H1 (cell line): ENCODE measurements at regions not wholly inside any gene's neighbourhood (a gene's known extent, or its start where the extent isn't known, plus 50 kb on each side); places are given as distances from the start of the nearest gene placed in this dataset.

Source experiments
- CTCF ChIA-PET: fragments of 300-600 bp; sonication (Branson Sonifier 250); formaldehyde crosslinking; loops from one replicate; lab custom pipeline; 2021; ENCODE audit not compliant: partially characterized antibody; lab: Charles Lee
- POLR2A ChIA-PET: fragments of 300-600 bp; sonication (Branson Sonifier 250); formaldehyde crosslinking; loops from one replicate; lab custom pipeline; 2021; ENCODE audit warnings: inconsistent platforms; ENCODE audit not compliant: partially characterized antibody; lab: Charles Lee
- DNase-seq, 2 experiments: peaks; one replicate each; pipeline versions ENCODE4 v3.0.0 to v3.0.0-alpha.2; 2010 to 2022; ENCODE audit warnings: low spot score in 2 of 2, low read depth in 1 of 2, mixed read lengths in 1 of 2
- FAIRE-seq: peaks from 2 replicates; lab custom pipeline; 2011; peaks lifted over from hg19 to GRCh38; lab: Jason Lieb, UNC
- H2AFZ ChIP-seq: 2 replicates; pipeline ENCODE4 v1.8.1; 2012; ENCODE audit warnings: low read length, inconsistent platforms
- H2AK5ac ChIP-seq: 2 replicates; pipeline ENCODE4 v1.6.1; 2013; ENCODE audit warnings: low read depth, low read length
- H2BK120ac ChIP-seq: replicated peaks from 2 replicates; pipeline ENCODE3; 2013; ENCODE audit warnings: low read depth, low read length, inconsistent platforms
- H2BK12ac ChIP-seq: 2 replicates; pipeline ENCODE4 v1.6.1; 2013; ENCODE audit warnings: low read depth, low read length
- H2BK15ac ChIP-seq: 2 replicates; pipeline ENCODE4 v1.6.1; 2013; ENCODE audit warnings: low read length
- H2BK20ac ChIP-seq: 2 replicates; pipeline ENCODE4 v1.6.1; 2013; ENCODE audit warnings: low read length
- H2BK5ac ChIP-seq: 2 replicates; pipeline ENCODE4 v1.6.1; 2013; ENCODE audit warnings: low read depth, low read length
- H3K14ac ChIP-seq: 2 replicates; pipeline ENCODE4 v1.6.1; 2013; ENCODE audit warnings: inconsistent platforms; ENCODE audit not compliant: insufficient read length
- H3K18ac ChIP-seq: 2 replicates; pipeline ENCODE4 v1.6.1; 2013; ENCODE audit warnings: low read length; ENCODE audit errors: extremely low read depth
- H3K23ac ChIP-seq: 2 replicates; pipeline ENCODE4 v1.6.1; 2013; ENCODE audit warnings: inconsistent platforms; ENCODE audit not compliant: insufficient read length
- H3K23me2 ChIP-seq: 2 replicates; pipeline ENCODE4 v1.6.1; 2013; ENCODE audit warnings: low read depth, low read length
- H3K27ac ChIP-seq: 2 replicates; pipeline ENCODE4 v1.6.1; 2011; ENCODE audit warnings: low read depth, low read length, inconsistent platforms
- H3K27me3 ChIP-seq, 4 experiments: replicated peaks in 1 of 4; 1 replicate in 1 of 4; 2 replicates in 3 of 4; pipeline versions ENCODE4 v1.6.1 to v1.8.1; 2011 to 2013; ENCODE audit warnings: low read length in 3 of 4, mild to moderate bottlenecking in 3 of 4, inconsistent platforms in 2 of 4, mixed read lengths in 2 of 4, moderate library complexity in 1 of 4; ENCODE audit not compliant: control insufficient read depth in 3 of 4, insufficient read depth in 3 of 4; ENCODE audit errors: extremely low read depth in 1 of 4
- H3K36me3 ChIP-seq, 4 experiments: 2 replicates each; pipeline versions ENCODE4 v1.6.1 to v1.8.1; 2011 to 2013; ENCODE audit warnings: mild to moderate bottlenecking in 4 of 4, low read length in 3 of 4, moderate library complexity in 2 of 4, control low read depth in 1 of 4, inconsistent platforms in 1 of 4; ENCODE audit not compliant: insufficient read depth in 4 of 4, control insufficient read depth in 2 of 4
- H3K4ac ChIP-seq: replicated peaks from 2 replicates; pipeline ENCODE3; 2013; ENCODE audit warnings: low read length, low read depth, mixed read lengths, inconsistent platforms; ENCODE audit not compliant: insufficient read length
- H3K4me1 ChIP-seq, 4 experiments: replicated peaks in 1 of 4; 1 replicate in 1 of 4; 2 replicates in 3 of 4; pipeline versions ENCODE4 v1.6.1 to v1.8.1; 2011 to 2013; ENCODE audit warnings: low read length in 3 of 4, inconsistent platforms in 2 of 4, mixed read lengths in 1 of 4; ENCODE audit not compliant: insufficient read depth in 4 of 4, control insufficient read depth in 3 of 4
- H3K4me2 ChIP-seq, 2 experiments: 2 replicates each; pipeline versions ENCODE4 v1.6.1 to v1.8.1; 2011 to 2013; ENCODE audit warnings: low read depth in 2 of 2, low read length in 2 of 2, control low read depth in 1 of 2, inconsistent platforms in 1 of 2, mild to moderate bottlenecking in 1 of 2; ENCODE audit not compliant: insufficient read depth in 1 of 2
- H3K4me3 ChIP-seq, 4 experiments: fragments of 200-600, 300-600 bp in 1 of 4; sonication (generic), shearing (Covaris generic), sonication (Bioruptor Twin) in 1 of 4; 2 replicates each; pipeline versions ENCODE4 v1.5.1 to v1.8.1; 2011 to 2016; ENCODE audit warnings: low read length in 4 of 4, low read depth in 3 of 4, control low read depth in 2 of 4, inconsistent platforms in 2 of 4, mild to moderate bottlenecking in 2 of 4, mixed read lengths in 1 of 4, moderate library complexity in 1 of 4; ENCODE audit not compliant: insufficient read depth in 2 of 4; ENCODE audit errors: extremely low read depth in 1 of 4
- H3K56ac ChIP-seq: replicated peaks from 2 replicates; pipeline ENCODE3; 2013; ENCODE audit warnings: low read depth, mild to moderate bottlenecking, mixed read lengths, low read length, inconsistent platforms; ENCODE audit not compliant: insufficient read length
- H3K79me1 ChIP-seq: 2 replicates; pipeline ENCODE4 v1.6.1; 2013; ENCODE audit warnings: low read depth, low read length, control low read depth
- H3K79me2 ChIP-seq, 2 experiments: 2 replicates each; pipeline versions ENCODE4 v1.6.1 to v1.8.1; 2012 to 2013; ENCODE audit warnings: low read length in 2 of 2, mild to moderate bottlenecking in 2 of 2, inconsistent platforms in 1 of 2; ENCODE audit not compliant: insufficient read depth in 2 of 2, control insufficient read depth in 1 of 2
- H3K9ac ChIP-seq, 4 experiments: replicated peaks in 1 of 4; 1 replicate in 1 of 4; 2 replicates in 3 of 4; pipeline versions ENCODE4 v1.6.1 to v1.8.1; 2011 to 2013; ENCODE audit warnings: low read depth in 3 of 4, low read length in 3 of 4, control low read depth in 2 of 4, mild to moderate bottlenecking in 2 of 4, moderate library complexity in 2 of 4, inconsistent platforms in 1 of 4; ENCODE audit errors: extremely low read depth in 1 of 4
- H3K9me3 ChIP-seq, 2 experiments: 2 replicates each; pipeline versions ENCODE4 v1.6.1 to v1.8.1; 2012 to 2013; ENCODE audit warnings: mild to moderate bottlenecking in 2 of 2, moderate library complexity in 2 of 2, control low read depth in 1 of 2, inconsistent platforms in 1 of 2, low read depth in 1 of 2, low read length in 1 of 2, mixed read lengths in 1 of 2; ENCODE audit not compliant: insufficient read depth in 2 of 2
- H4K20me1 ChIP-seq, 2 experiments: replicated peaks in 1 of 2; 2 replicates each; pipeline versions ENCODE3 to v1.8.1; 2011 to 2013; ENCODE audit warnings: inconsistent platforms in 2 of 2, low read length in 2 of 2, mild to moderate bottlenecking in 1 of 2; ENCODE audit not compliant: insufficient read depth in 2 of 2, control insufficient read depth in 1 of 2
- H4K5ac ChIP-seq: 2 replicates; pipeline ENCODE4 v1.6.1; 2013; ENCODE audit warnings: low read length, low read depth, mixed read lengths, inconsistent platforms; ENCODE audit not compliant: insufficient read length
- H4K8ac ChIP-seq: 2 replicates; pipeline ENCODE4 v1.8.0; 2013; ENCODE audit warnings: mild to moderate bottlenecking, moderate library complexity, low read length, inconsistent platforms; ENCODE audit not compliant: insufficient read depth; ENCODE audit errors: extremely low read depth
- H4K91ac ChIP-seq: replicated peaks from 2 replicates; pipeline ENCODE3; 2013; ENCODE audit warnings: low read length, mixed read lengths, inconsistent platforms; ENCODE audit not compliant: insufficient read length
- ATF2 ChIP-seq: IDR thresholded peaks from 2 replicates; pipeline ENCODE4 v1.6.1; 2012; ENCODE audit warnings: low read length, inconsistent platforms
- CEBPB ChIP-seq: IDR thresholded peaks from 2 replicates; pipeline ENCODE4 v1.6.1; 2012; ENCODE audit warnings: low read depth, low read length
- KDM1A ChIP-seq: fragments of 200-600, 300-600 bp; sonication (generic); IDR thresholded peaks from 2 replicates; pipeline ENCODE4 v1.7.1; 2016; ENCODE audit warnings: mild to moderate bottlenecking, low read length, borderline replicate concordance
- NANOG ChIP-seq: IDR thresholded peaks from 2 replicates; pipeline ENCODE4 v1.6.1; 2011; ENCODE audit warnings: low read length, low read depth, mild to moderate bottlenecking, inconsistent platforms; ENCODE audit not compliant: insufficient read depth, poor library complexity, severe bottlenecking
- RBBP5 ChIP-seq: IDR thresholded peaks from 2 replicates; pipeline ENCODE4 v1.7.1; 2012; ENCODE audit warnings: low read depth, mild to moderate bottlenecking, inconsistent platforms, low read length, moderate library complexity, borderline replicate concordance
- SAP30 ChIP-seq: fragments of 300-600 bp; sonication (generic); IDR thresholded peaks from 2 replicates; pipeline ENCODE4 v1.7.1; 2012; ENCODE audit warnings: low read length, moderate library complexity, mild to moderate bottlenecking, inconsistent platforms; ENCODE audit not compliant: insufficient read depth, insufficient replicate concordance
- SP4 ChIP-seq: IDR thresholded peaks from 2 replicates; pipeline ENCODE4 v1.6.1; 2012; ENCODE audit warnings: low read length, inconsistent platforms
- TAF1 ChIP-seq: IDR thresholded peaks from 2 replicates; pipeline ENCODE4 v1.6.1; 2011; ENCODE audit warnings: mild to moderate bottlenecking, low read depth, low read length
- WGBS, 2 experiments: shearing (Covaris generic) in 1 of 2; methylation state at CpG; one replicate each; pipeline versions ENCODE4 v1.1.6 to v1.1.7; 2013 to 2015; ENCODE audit warnings: low lambda C conversion rate in 2 of 2, mixed read lengths in 2 of 2, inconsistent platforms in 1 of 2, low coverage in 1 of 2, missing lambda C conversion rate in 1 of 2; ENCODE audit not compliant: insufficient replicate concordance in 2 of 2, insufficient coverage in 1 of 2, insufficient read length in 1 of 2; ENCODE audit errors: extremely low coverage in 1 of 2, missing lambda C conversion rate in 1 of 2; 5-methylcytosine and 5-hydroxymethylcytosine counted together

DNA sequence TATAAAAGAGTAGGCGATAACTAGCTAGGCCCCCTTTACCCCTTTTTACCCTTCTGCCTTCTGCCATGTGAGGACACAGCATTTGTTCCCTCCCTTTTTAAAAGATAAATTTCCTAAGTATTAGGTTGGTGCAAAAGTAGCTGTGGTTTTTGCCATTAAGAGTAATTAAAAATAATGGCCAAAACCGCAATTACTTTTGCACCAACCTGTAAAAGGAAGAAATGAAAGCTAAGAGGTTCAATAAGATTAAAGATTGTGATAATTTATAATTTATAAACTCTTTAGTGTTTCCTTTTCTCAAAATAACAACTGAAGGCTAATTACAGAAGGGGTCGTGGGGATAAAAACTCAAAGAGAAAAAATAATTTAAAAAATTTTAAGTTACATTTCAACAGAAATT lies 283.5 kb upstream of the PDZRN3 start:
- Histone ChIP-seq H3K4ac (no peak overlapping the region), H4K20me1 (no peaks in the 10 kb centered on the region), H3K27me3 (no peaks in the 10 kb centered on the region), H3K9ac (no peak overlapping the region), H2BK120ac (no peak overlapping the region), H3K23ac (no peak overlapping the region), H2BK15ac (no peak overlapping the region), H4K8ac (no peak overlapping the region), H3K36me3 (no peaks in the 10 kb centered on the region), H2BK20ac (no peak overlapping the region), H3K27ac (no peak overlapping the region), H3K9me3 (no peaks in the 10 kb centered on the region), H2BK12ac (no peak overlapping the region), H3K56ac (no peak overlapping the region), H3K14ac (no peak overlapping the region), H3K79me2 (no peaks in the 10 kb centered on the region), H2BK5ac (no peak overlapping the region), H3K18ac (no peak overlapping the region), H2AK5ac (no peak overlapping the region), H3K4me1 (no peaks in the 10 kb centered on the region), H3K4me3 (no peak overlapping the region), H3K4me2 (no peak overlapping the region), H4K91ac (no peak overlapping the region), H2AFZ (no peak overlapping the region), H3K79me1 (no peaks in the 10 kb centered on the region), H4K5ac (no peak overlapping the region), H3K23me2 (no peaks in the 10 kb centered on the region)
- POLR2A ChIA-PET, result no interaction called here
- DNase-seq (no peak), FAIRE-seq (no peak)
- CTCF ChIA-PET, result interaction anchor here (1.4 kb wide), 1 partner anchor 16 kb away, joined by 4 read pairs; no protein-coding TSS in a partner anchor
- no peak for TF ChIP-seq ATF2
- TF ChIP-seq RBBP5, result no peak
- no peak for TF ChIP-seq SP4
- TF ChIP-seq KDM1A, result no peak
- no peak for TF ChIP-seq CEBPB
- TF ChIP-seq TAF1, result no peak
- TF ChIP-seq NANOG, result no peak
- no peak for TF ChIP-seq SAP30
- 91% methylated on average over 3 of the region's 3 CpGs; no CpG with 5 or more reads in 1 of the 2 experiments for WGBS, 2 experiments
